GM21381 (cell line): ENCODE measurements at regions not wholly inside any gene's neighbourhood (a gene's known extent, or its start where the extent isn't known, plus 50 kb on each side); places are given as distances from the start of the nearest gene placed in this dataset.

Source experiments
- ATAC-seq: cut with Tn5 transposase; IDR thresholded peaks from one replicate; pipeline ENCODE4 v1.9.1; 2021; ENCODE audit warnings: mild to moderate bottlenecking, moderate library complexity; ENCODE audit not compliant: unreplicated experiment

GRCh38 chr7:12882710-12883109 lies 195.3 kb downstream of the ARL4A start:
- no peak for ATAC-seq

- no peak for ATAC-seq
Measured at GRCh38 chr7:12884033-12884432, 196.6 kb downstream of the ARL4A start.

DNA sequence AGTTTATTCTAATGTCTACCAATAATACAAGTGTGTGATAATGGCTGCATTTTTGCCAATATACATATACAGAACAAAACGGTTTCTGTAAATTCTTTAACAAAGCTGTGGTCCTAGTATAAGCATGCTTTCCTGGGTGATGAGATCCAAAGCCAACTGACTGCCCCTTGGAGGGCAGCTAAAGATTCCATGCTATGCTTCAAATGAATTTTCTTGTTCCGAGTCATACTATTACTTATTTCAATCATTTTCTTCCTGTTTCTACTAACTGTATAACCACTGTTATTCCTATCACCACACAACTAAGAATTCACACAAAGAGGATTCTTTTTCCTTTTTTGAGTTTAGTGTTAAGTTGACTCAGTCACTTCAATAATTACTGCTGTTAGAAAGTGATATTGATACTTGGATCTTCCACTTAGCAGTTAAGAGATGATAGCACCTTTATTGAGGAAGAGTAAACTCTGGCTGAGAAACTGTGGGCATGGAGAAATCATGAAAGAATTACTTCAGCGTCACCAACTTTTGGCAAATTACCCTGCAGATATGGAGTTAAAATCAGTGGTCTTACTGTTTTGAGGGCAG lies 197.5 kb downstream of the ARL4A start:
- ATAC-seq: no peak

- no peak for ATAC-seq
Measured at GRCh38 chr7:12888717-12889116, 201.3 kb downstream of the ARL4A start.

- ATAC-seq: no peak
Measured at GRCh38 chr7:12889391-12889790, 202.0 kb downstream of the ARL4A start.

- ATAC-seq: no peak
Measured at GRCh38 chr7:12890586-12890985, 203.2 kb downstream of the ARL4A start.

DNA sequence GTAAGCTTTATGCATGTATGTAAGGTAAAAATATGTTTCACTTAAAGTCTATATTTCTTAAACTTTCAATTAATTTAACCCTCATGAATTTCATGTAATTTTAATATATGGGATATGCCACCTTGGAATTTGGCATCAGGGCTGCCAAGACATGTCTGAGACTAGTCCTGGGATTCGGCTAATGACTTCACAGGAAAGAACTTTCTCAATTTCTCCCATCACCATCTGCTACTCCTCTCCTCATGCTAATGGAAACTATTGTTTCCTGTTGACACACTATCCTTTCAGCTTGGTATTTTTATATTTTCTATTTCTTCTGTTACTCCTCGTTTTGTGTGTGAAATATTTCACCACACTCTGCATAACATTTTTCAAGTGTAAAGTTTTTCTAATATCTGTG lies 205.9 kb downstream of the ARL4A start:
- no peak for ATAC-seq

- no peak for ATAC-seq
Measured at GRCh38 chr7:12895296-12895695, 207.9 kb downstream of the ARL4A start.

DNA sequence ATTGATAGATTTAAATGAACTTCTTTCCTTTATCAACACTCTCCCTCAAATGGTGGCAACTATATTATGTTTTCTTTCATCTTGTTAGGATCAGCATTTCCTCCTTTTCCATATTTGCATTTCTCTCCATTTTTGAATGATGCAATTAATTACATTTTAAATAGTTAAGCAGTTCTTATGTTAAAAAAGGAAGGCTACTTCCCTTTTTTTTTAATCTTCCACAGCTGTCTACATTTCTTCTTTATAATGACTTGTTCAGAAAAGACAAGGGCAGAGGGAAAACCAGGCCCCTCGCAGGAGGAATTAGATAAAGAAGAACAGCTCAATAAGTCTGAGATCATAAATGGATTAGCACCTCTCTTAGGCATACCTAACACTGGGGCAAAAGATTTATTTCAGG lies 208.9 kb downstream of the ARL4A start:
- ATAC-seq: no peak

DNA sequence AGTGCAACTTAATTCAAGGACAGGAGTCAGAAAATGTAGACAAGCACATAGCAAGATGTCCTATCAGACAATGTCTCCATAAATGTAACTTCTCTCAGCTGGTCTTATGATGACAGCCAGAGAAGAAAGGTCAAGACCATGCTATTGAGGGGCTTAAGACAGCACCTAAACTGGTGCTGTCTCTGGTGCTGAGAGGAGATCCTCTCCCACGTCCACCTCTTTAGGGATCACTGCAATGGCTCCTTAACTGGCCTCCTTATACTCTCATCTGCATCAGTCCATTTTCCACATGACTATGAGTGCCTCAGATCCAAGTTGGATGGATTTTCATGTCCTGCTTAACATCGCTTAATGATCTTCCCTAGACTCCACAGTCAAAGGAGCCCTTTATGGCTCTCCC lies 210.6 kb downstream of the ARL4A start:
- ATAC-seq: no peak

- ATAC-seq: no peak
Measured at GRCh38 chr7:12898620-12899019, 211.2 kb downstream of the ARL4A start.

- ATAC-seq: no peak
Measured at GRCh38 chr7:12905671-12906070, 218.2 kb downstream of the ARL4A start.

DNA sequence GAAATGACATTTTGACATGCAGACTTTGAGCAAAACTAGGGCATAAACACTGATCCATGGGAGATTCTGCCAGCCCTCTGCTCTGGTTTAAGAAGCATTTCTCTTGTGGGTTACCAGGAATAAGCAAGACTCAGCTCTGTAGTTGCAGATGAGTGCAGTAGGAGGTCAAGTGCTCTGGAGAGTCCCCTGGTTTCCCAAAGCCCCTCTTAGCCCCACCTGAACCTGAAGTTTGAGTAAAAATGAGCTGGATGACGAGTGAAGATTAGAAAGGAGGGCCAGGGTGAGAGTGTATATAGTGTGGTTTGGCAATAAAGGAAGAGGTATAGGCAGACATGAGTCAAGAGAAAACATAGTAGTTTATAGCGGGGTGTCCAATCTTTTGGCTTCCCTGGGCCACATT lies 220.3 kb downstream of the ARL4A start:
- ATAC-seq: no peak

DNA sequence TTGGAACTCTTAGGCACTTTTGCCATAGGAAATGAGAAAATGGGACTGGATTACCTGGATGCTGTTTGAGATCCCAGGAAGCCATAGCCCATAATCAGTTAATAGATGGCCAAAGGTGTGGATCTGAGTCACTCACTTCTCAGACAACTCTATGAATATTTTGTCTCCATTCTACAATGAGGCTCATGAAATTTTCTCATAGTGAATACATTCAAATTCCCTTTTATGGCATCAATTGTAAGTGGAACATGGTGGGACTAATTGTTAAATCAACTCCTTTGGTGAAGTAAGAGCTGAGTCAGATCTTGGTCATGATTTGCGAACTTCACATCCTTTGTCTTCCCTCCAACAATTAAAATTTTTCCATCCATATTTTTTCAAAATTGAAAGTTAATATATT lies 222.1 kb downstream of the ARL4A start:
- ATAC-seq: no peak

DNA sequence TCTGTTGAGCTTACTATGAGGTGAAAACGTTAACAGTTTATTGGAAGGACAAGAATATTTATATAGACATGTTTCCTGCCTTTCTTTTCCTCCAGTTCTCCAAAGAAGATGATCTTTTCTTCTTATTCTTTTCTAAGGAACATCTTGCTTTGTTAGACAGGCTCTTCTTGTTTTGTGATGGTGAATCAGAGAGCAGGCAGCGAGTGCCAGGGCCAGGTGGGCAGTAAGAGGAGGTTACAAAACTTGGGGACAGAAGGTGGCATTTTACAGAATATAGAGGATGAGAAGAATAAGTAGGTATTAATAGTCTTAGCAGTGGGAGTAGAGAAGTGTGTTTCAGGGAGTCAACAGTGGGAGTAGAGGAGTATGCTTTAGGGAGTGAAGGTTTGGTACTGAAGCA lies 223.6 kb downstream of the ARL4A start:
- ATAC-seq: no peak

GRCh38 chr7:12913002-12913401 lies 225.6 kb downstream of the ARL4A start:
- no peak for ATAC-seq

GRCh38 chr7:12917801-12918200 lies 230.4 kb downstream of the ARL4A start:
- ATAC-seq: no peak

DNA sequence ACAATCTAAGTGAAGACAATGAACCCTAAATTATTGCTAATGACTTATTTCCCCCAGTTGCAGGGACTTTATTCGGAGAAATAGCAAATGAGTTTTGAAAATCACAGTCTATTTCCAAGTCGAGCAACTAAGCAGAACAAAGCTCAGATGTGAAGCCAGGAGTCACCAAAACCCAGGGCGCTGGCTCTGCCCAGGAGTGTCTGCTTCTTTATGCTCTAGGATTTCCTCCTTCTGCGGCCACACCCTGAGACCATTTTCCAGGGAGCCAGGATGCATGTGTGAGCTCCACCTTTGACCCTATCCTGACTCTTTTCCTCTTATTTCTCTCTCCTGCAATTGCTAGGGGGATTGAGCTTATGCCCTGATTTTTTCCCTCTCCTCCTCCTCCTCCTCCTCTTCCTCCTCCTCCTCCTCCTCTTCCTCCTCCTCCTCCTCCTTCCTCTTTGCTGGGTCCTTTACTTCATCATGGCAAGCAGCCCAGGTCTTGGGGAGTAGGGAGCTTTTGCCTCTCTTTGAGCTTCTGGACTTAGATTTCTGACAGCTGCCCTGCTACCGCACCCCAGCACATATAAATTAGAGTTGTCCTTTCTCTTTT lies 234.4 kb downstream of the ARL4A start:
- ATAC-seq: no peak

GRCh38 chr7:12923971-12924370 lies 236.5 kb downstream of the ARL4A start:
- no peak for ATAC-seq

GRCh38 chr7:12926206-12926605 lies 238.8 kb downstream of the ARL4A start:
- no peak for ATAC-seq

- ATAC-seq: no peak
Measured at GRCh38 chr7:12927635-12928434, 240.4 kb downstream of the ARL4A start.

- ATAC-seq: no peak
Measured at GRCh38 chr7:12929476-12930140, 242.2 kb downstream of the ARL4A start.
